Muscle layer of colon (tissue), 2 donors: ENCODE measurements at regions not wholly inside any gene's neighbourhood (a gene's known extent, or its start where the extent isn't known, plus 50 kb on each side); places are given as distances from the start of the nearest gene placed in this dataset.
"Not testable (repeated sequence)": the region's sequence is repeated elsewhere in the genome, so short reads cannot be mapped to it uniquely, and the experiment has no call there.

ENCODE experiments used
- H3K27ac ChIP-seq: one replicate; pipeline ENCODE4 v1.7.0; 2013; ENCODE audit warnings: low read depth, mild to moderate bottlenecking, low read length, moderate library complexity
- H3K27me3 ChIP-seq, 2 donors: one replicate each; pipeline ENCODE4 v1.7.0; 2013; ENCODE audit warnings: low read length in 2 of 2, mild to moderate bottlenecking in 2 of 2; ENCODE audit not compliant: insufficient read depth in 2 of 2, control insufficient read depth in 1 of 2
- H3K36me3 ChIP-seq: one replicate; pipeline ENCODE4 v1.7.0; 2013; ENCODE audit warnings: mild to moderate bottlenecking, low read length; ENCODE audit not compliant: insufficient read depth
- H3K4me1 ChIP-seq: one replicate; pipeline ENCODE4 v1.7.0; 2013; ENCODE audit warnings: mild to moderate bottlenecking, low read length; ENCODE audit not compliant: insufficient read depth
- H3K4me3 ChIP-seq, 2 donors: one replicate each; pipeline ENCODE4 v1.7.0; 2013; ENCODE audit warnings: low read length in 2 of 2, low read depth in 1 of 2, mild to moderate bottlenecking in 1 of 2, moderate library complexity in 1 of 2
- H3K9ac ChIP-seq: one replicate; pipeline ENCODE4 v1.7.0; 2013; ENCODE audit warnings: low read length
- H3K9me3 ChIP-seq: one replicate; pipeline ENCODE4 v1.7.0; 2013; ENCODE audit warnings: mild to moderate bottlenecking, low read length
- donor health status: abdominal sarcoma.
- donor health status: Adenocarcinoma of cecum.

GRCh38 chr2:144654523-144654922, 134.6 kb upstream of the ZEB2 start:
- Histone ChIP-seq H3K4me1 (no peaks in the 10 kb centered on the region), H3K27me3 (no peaks in the 10 kb centered on the region), H3K9ac (no peak overlapping the region), H3K4me3 (no peak overlapping the region), H3K9me3 (no peaks in the 10 kb centered on the region), H3K27ac (no peak overlapping the region), H3K36me3 (no peaks in the 10 kb centered on the region)

- Histone ChIP-seq H3K9me3 (no peaks in the 10 kb centered on the region), H3K27ac (no peak overlapping the region), H3K4me1 (no peaks in the 10 kb centered on the region), H3K4me3 (no peak overlapping the region), H3K27me3 (no peaks in the 10 kb centered on the region), H3K9ac (no peak overlapping the region), H3K36me3 (no peaks in the 10 kb centered on the region)
These were observed 131.0 kb upstream of the ZEB2 start for GRCh38 chr2:144650907-144651306.

- no peaks in the 10 kb centered on the region for H3K27me3 ChIP-seq
- no peak overlapping the region for H3K9ac ChIP-seq
- no peaks in the 10 kb centered on the region for H3K4me1 ChIP-seq
- no peak overlapping the region for H3K4me3 ChIP-seq
- no peak overlapping the region for H3K27ac ChIP-seq
- H3K9me3 ChIP-seq: no peaks in the 10 kb centered on the region
- no peaks in the 10 kb centered on the region for H3K36me3 ChIP-seq
These were observed 129.0 kb upstream of the ZEB2 start for GRCh38 chr2:144648837-144649465.

GRCh38 chr2:144645083-144645778, 125.3 kb upstream of the ZEB2 start:
- Histone ChIP-seq H3K4me1 (no peaks in the 10 kb centered on the region), H3K9ac (no peak overlapping the region), H3K36me3 (no peaks in the 10 kb centered on the region), H3K27ac (no peak overlapping the region), H3K9me3 (no peaks in the 10 kb centered on the region), H3K27me3 (no peaks in the 10 kb centered on the region), H3K4me3 (no peak overlapping the region)

- Histone ChIP-seq H3K27me3 (no peaks in the 10 kb centered on the region), H3K27ac (no peak overlapping the region), H3K9ac (no peak overlapping the region)
These were observed 124.6 kb upstream of the ZEB2 start for GRCh38 chr2:144644549-144644948.

GRCh38 chr2:144643537-144644336, 123.8 kb upstream of the ZEB2 start:
- H3K27ac ChIP-seq: no peak overlapping the region
- H3K4me3 ChIP-seq: no peak overlapping the region
- no peaks in the 10 kb centered on the region for H3K36me3 ChIP-seq
- no peaks in the 10 kb centered on the region for H3K4me1 ChIP-seq
- no peak overlapping the region for H3K9ac ChIP-seq
- no peaks in the 10 kb centered on the region for H3K9me3 ChIP-seq
- no peaks in the 10 kb centered on the region for H3K27me3 ChIP-seq

More at GRCh38 chr2:144644549-144644948, 124.6 kb upstream of the ZEB2 start:
- Histone ChIP-seq H3K4me3 (no peak overlapping the region), H3K36me3 (no peaks in the 10 kb centered on the region), H3K9me3 (no peaks in the 10 kb centered on the region), H3K4me1 (no peaks in the 10 kb centered on the region)

- Histone ChIP-seq H3K36me3 (no peaks in the 10 kb centered on the region), H3K27ac (no peak overlapping the region), H3K9me3 (no peaks in the 10 kb centered on the region), H3K27me3 (no peaks in the 10 kb centered on the region), H3K4me1 (no peaks in the 10 kb centered on the region), H3K4me3 (no peak overlapping the region), H3K9ac (no peak overlapping the region)
These were observed 122.9 kb upstream of the ZEB2 start for GRCh38 chr2:144642856-144643255.

- H3K27me3 ChIP-seq: no peaks in the 10 kb centered on the region
- no peak overlapping the region for H3K4me3 ChIP-seq
- H3K9ac ChIP-seq: no peak overlapping the region
- H3K27ac ChIP-seq: no peak overlapping the region
- no peaks in the 10 kb centered on the region for H3K4me1 ChIP-seq
- H3K9me3 ChIP-seq: no peaks in the 10 kb centered on the region
- no peaks in the 10 kb centered on the region for H3K36me3 ChIP-seq
These were observed 122.2 kb upstream of the ZEB2 start for GRCh38 chr2:144642131-144642530.

GRCh38 chr2:144638250-144638649, 118.3 kb upstream of the ZEB2 start:
- not testable (repeated sequence) for H3K27ac ChIP-seq, H3K27me3 ChIP-seq, H3K36me3 ChIP-seq, H3K9ac ChIP-seq, H3K9me3 ChIP-seq, H3K4me1 ChIP-seq, H3K4me3 ChIP-seq

- H3K4me3 ChIP-seq: not testable (repeated sequence)
These were observed 116.9 kb upstream of the ZEB2 start for GRCh38 chr2:144636860-144637259.

GRCh38 chr2:144632809-144633208, 112.9 kb upstream of the ZEB2 start:
- no peaks in the 10 kb centered on the region for H3K27me3 ChIP-seq
- no peak overlapping the region for H3K4me3 ChIP-seq
- no peak overlapping the region for H3K9ac ChIP-seq
- H3K36me3 ChIP-seq: no peaks in the 10 kb centered on the region
- H3K9me3 ChIP-seq: no peaks in the 10 kb centered on the region
- no peaks in the 10 kb centered on the region for H3K4me1 ChIP-seq
- no peak overlapping the region for H3K27ac ChIP-seq

More at GRCh38 chr2:144636860-144637259, 116.9 kb upstream of the ZEB2 start:
- H3K9me3 ChIP-seq, H3K36me3 ChIP-seq, H3K4me1 ChIP-seq, H3K9ac ChIP-seq, H3K27me3 ChIP-seq, H3K27ac ChIP-seq: not testable (repeated sequence)
